Upper lobe of left lung (tissue), 4 donors: ENCODE measurements at regions not wholly inside any gene's neighbourhood (a gene's known extent, or its start where the extent isn't known, plus 50 kb on each side); places are given as distances from the start of the nearest gene placed in this dataset.

Experiments
- CTCF ChIP-seq, 6 experiments: fragments of 450-650 bp in 4 of 6; fragments of 200-600 bp in 2 of 6; sonication (generic) in 2 of 6; IDR thresholded peaks; one replicate each; pipeline ENCODE4 v1.5.1; 2016 to 2019; ENCODE audit warnings: antibody characterized with exemption in 6 of 6
- POLR2AphosphoS5 ChIP-seq, 2 donors: sonication (generic); formaldehyde crosslinking; IDR thresholded peaks; one replicate each; pipeline ENCODE4 v1.5.1; 2017; ENCODE audit warnings: antibody characterized with exemption in 2 of 2

- no peak for TF ChIP-seq CTCF (IDR thresholded peaks at IDR 0.05)
- TF ChIP-seq POLR2AphosphoS5 (IDR thresholded peaks at IDR 0.05): no peak
Observed at GRCh38 chr9:26175264-26175663, 497.0 kb upstream of the TUSC1 start.
